ENCODE measurements at regions not wholly inside any gene's neighbourhood (a gene's known extent, or its start where the extent isn't known, plus 50 kb on each side); places are given as distances from the start of the nearest gene placed in this dataset.

DNA sequence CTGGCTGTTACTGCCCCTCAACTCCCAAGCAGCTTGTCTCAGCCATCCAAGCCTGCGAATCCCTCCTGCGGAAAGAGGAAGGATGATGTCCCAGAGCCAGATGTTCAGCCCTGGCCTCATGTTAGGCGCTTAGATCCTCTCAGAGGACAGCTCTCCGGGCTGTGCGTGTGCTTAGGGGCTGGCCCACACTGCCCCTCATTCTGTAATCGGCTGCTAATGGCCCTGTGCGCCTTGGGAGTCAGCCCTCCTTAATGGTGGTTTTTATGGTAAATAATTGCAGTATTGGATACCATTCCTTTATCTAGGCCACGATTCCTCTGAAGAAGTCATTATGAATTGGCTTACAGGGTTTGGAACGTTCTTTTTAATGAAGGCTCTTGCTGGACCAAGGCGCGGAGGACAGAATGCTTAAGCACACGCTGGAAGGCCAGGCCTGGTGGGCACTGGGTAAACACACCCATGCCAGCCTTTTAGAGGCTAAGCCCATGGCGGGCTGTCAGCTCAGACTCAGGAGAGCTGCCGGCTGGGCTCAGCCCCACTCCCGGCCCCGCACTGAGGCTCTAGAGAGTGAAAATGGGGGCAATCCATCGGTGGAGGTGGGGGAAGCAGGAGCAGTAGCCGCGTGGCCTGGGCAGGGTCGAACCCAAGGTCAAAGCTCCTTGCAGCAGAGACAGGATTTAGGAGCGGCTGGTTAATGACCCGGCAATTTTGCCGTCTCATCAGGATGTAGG, 1157.5 kb downstream of the BRD1 start:
- H3K4me1 ChIP-seq (ENCODE audit: control insufficient read depth in 2 of 2, insufficient read depth in 2 of 2, low read length in 2 of 2), result no peaks in the 10 kb centered on the region
- H3K9ac ChIP-seq (ENCODE audit: low read depth in 1 of 2, low read length in 2 of 2), result no peak overlapping the region
- H3K27ac ChIP-seq (ENCODE audit: low read depth in 2 of 2, low read length in 2 of 2), result no peak overlapping the region
- H3K4me3 ChIP-seq (ENCODE audit: low read length in 2 of 2), result no peak overlapping the region
- H3K9me3 ChIP-seq (ENCODE audit: control insufficient read depth in 2 of 2, low read length in 2 of 2), result no peaks in the 10 kb centered on the region
- no peaks in the 10 kb centered on the region for H3K27me3 ChIP-seq (ENCODE audit: control insufficient read depth in 2 of 2, insufficient read depth in 2 of 2, low read length in 2 of 2)
- H3K36me3 ChIP-seq (ENCODE audit: control insufficient read depth in 2 of 2, insufficient read depth in 2 of 2, low read length in 2 of 2), result no peaks in the 10 kb centered on the region

DNA sequence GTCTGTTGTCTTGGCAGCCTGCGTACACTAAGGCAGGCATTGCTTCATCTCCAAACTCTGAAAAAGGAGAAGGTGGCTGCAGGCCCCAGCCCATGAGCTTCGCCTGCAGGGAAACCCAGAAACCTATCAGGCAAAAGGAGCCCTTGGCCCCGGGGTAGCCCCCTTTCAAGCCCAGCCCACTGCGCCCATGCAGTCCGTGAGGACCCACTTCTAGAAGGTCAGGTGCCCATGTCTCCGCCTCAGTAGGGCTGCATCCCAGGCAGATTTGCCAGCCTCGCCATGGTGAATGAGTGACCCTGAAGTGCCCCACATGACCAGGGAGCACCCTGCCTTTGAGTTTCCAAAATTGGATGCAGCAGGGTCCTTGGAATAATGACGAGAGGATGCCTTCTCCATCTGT, 1158.4 kb downstream of the BRD1 start:
- H3K4me3 ChIP-seq (ENCODE audit: low read length in 2 of 2), result no peak overlapping the region
- no peak overlapping the region for H3K9ac ChIP-seq (ENCODE audit: low read depth in 1 of 2, low read length in 2 of 2)
- H3K4me1 ChIP-seq (ENCODE audit: control insufficient read depth in 2 of 2, insufficient read depth in 2 of 2, low read length in 2 of 2), result no peaks in the 10 kb centered on the region
- no peaks in the 10 kb centered on the region for H3K9me3 ChIP-seq (ENCODE audit: control insufficient read depth in 2 of 2, low read length in 2 of 2)
- H3K27ac ChIP-seq (ENCODE audit: low read depth in 2 of 2, low read length in 2 of 2), result no peak overlapping the region
- H3K27me3 ChIP-seq (ENCODE audit: control insufficient read depth in 2 of 2, insufficient read depth in 2 of 2, low read length in 2 of 2), result no peaks in the 10 kb centered on the region
- no peaks in the 10 kb centered on the region for H3K36me3 ChIP-seq (ENCODE audit: control insufficient read depth in 2 of 2, insufficient read depth in 2 of 2, low read length in 2 of 2)

DNA sequence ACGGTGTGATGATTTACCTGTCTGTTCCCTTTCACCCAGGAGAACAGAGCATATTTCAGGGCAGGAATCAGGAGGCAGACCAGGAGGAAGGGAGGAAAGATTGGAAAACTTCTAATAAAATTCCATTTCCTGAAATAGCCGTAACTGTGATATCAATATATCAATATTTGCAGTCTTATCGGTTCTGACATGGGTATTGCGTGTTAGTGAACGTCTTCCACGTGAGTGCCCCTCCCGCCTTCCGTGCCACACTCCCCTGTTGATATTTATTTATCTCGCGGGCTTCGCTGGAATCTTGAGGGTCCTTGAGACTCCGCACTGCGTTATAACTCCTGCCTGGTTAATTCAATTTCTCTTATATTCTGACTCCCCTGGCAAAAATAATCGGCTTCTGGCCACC, 1160.4 kb downstream of the BRD1 start:
- Histone ChIP-seq H3K4me3 (ENCODE audit: low read length in 2 of 2) (no peak overlapping the region), H3K27me3 (ENCODE audit: control insufficient read depth in 2 of 2, insufficient read depth in 2 of 2, low read length in 2 of 2) (no peaks in the 10 kb centered on the region), H3K9ac (ENCODE audit: low read depth in 1 of 2, low read length in 2 of 2) (no peak overlapping the region), H3K36me3 (ENCODE audit: control insufficient read depth in 2 of 2, insufficient read depth in 2 of 2, low read length in 2 of 2) (no peaks in the 10 kb centered on the region), H3K27ac (ENCODE audit: low read depth in 2 of 2, low read length in 2 of 2) (no peak overlapping the region), H3K9me3 (ENCODE audit: control insufficient read depth in 2 of 2, low read length in 2 of 2) (no peaks in the 10 kb centered on the region), H3K4me1 (ENCODE audit: control insufficient read depth in 2 of 2, insufficient read depth in 2 of 2, low read length in 2 of 2) (no peaks in the 10 kb centered on the region)

DNA sequence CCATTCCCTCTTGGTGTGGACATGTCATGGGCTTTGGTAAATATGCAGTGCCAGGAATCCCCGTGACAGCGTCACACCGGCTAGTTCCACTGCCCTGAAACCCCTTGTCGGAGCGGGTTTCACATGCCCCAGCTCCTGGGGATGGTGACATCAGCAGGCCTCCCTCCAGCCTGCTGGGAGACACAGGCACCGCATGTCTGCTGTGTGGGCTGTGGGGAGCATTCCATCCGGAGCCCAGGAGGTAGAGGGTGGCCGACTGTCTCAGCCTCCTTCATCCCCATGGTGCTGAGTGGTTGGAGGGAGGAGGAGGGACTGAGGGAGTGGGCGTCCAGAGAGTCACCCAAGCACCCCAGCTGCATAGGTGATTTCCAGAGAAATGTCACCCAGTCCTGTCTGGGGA, 1161.1 kb downstream of the BRD1 start:
- H3K4me1 ChIP-seq (ENCODE audit: control insufficient read depth in 2 of 2, insufficient read depth in 2 of 2, low read length in 2 of 2), result no peaks in the 10 kb centered on the region
- H3K4me3 ChIP-seq (ENCODE audit: low read length in 2 of 2), result no peak overlapping the region
- no peaks in the 10 kb centered on the region for H3K9me3 ChIP-seq (ENCODE audit: control insufficient read depth in 2 of 2, low read length in 2 of 2)
- no peaks in the 10 kb centered on the region for H3K27me3 ChIP-seq (ENCODE audit: control insufficient read depth in 2 of 2, insufficient read depth in 2 of 2, low read length in 2 of 2)
- H3K9ac ChIP-seq (ENCODE audit: low read depth in 1 of 2, low read length in 2 of 2), result no peak overlapping the region
- no peaks in the 10 kb centered on the region for H3K36me3 ChIP-seq (ENCODE audit: control insufficient read depth in 2 of 2, insufficient read depth in 2 of 2, low read length in 2 of 2)
- no peak overlapping the region for H3K27ac ChIP-seq (ENCODE audit: low read depth in 2 of 2, low read length in 2 of 2)

DNA sequence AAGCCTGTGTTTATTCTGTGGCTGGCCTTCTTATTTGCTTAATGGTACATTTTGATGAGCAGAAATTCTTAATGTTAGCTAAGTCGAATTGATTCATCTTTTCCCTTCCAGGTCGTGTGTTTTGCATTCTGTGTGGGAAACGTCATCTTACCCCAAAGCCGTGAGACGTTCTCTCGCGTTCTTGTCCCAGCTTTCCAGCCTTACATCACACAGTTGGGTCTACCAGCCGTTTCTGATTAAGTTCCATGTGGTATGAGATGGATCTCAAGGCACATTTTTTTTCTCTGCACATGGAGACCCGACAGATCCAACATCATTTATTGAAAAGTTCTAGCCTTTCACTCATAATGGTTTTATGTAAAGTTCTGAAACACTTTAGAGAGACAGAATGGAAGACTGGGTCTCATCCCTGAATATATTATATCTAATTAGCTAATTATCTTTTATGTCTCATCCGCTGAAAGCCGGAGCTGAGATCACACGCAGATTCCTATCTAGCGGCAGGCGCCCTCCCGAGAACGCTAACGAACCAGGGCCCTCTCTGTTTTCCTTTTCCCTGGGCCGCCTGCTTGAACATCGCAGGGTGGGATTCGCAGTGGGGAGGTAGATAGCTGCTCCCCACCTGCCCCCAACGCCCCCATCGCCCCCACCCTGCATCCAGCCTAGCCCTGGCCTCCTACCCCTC, 1162.2 kb downstream of the BRD1 start:
- Histone ChIP-seq H3K36me3 (ENCODE audit: control insufficient read depth in 2 of 2, insufficient read depth in 2 of 2, low read length in 2 of 2) (no peaks in the 10 kb centered on the region), H3K9me3 (ENCODE audit: control insufficient read depth in 2 of 2, low read length in 2 of 2) (no peaks in the 10 kb centered on the region), H3K9ac (ENCODE audit: low read depth in 1 of 2, low read length in 2 of 2) (no peak overlapping the region), H3K4me3 (ENCODE audit: low read length in 2 of 2) (no peak overlapping the region), H3K4me1 (ENCODE audit: control insufficient read depth in 2 of 2, insufficient read depth in 2 of 2, low read length in 2 of 2) (no peaks in the 10 kb centered on the region), H3K27ac (ENCODE audit: low read depth in 2 of 2, low read length in 2 of 2) (no peak overlapping the region), H3K27me3 (ENCODE audit: control insufficient read depth in 2 of 2, insufficient read depth in 2 of 2, low read length in 2 of 2) (no peaks in the 10 kb centered on the region)

DNA sequence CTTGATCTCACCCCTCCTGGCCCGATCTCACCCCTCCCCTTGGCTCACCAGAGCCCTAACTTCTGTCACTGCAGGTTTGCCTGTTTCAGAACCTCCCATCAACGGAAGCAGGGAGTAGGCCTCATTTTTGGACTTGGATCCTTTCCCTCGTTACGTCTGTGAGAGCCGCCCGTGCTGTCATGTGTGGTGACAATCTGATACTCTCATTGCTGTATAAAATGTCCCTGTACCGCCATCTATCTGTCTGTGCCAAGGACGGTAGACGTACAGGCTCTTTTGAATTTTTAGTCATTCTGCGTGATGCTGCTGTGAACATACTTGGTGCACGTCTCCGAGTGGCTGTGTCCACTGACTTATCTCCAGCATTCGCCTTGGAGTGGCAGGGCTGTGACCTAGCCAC, 1163.1 kb downstream of the BRD1 start:
- no peaks in the 10 kb centered on the region for H3K4me1 ChIP-seq (ENCODE audit: control insufficient read depth in 2 of 2, insufficient read depth in 2 of 2, low read length in 2 of 2)
- H3K4me3 ChIP-seq (ENCODE audit: low read length in 2 of 2), result no peak overlapping the region
- H3K9me3 ChIP-seq (ENCODE audit: control insufficient read depth in 2 of 2, low read length in 2 of 2), result no peaks in the 10 kb centered on the region
- H3K27me3 ChIP-seq (ENCODE audit: control insufficient read depth in 2 of 2, insufficient read depth in 2 of 2, low read length in 2 of 2), result no peaks in the 10 kb centered on the region
- no peak overlapping the region for H3K27ac ChIP-seq (ENCODE audit: low read depth in 2 of 2, low read length in 2 of 2)
- H3K36me3 ChIP-seq (ENCODE audit: control insufficient read depth in 2 of 2, insufficient read depth in 2 of 2, low read length in 2 of 2), result no peaks in the 10 kb centered on the region
- no peak overlapping the region for H3K9ac ChIP-seq (ENCODE audit: low read depth in 1 of 2, low read length in 2 of 2)

DNA sequence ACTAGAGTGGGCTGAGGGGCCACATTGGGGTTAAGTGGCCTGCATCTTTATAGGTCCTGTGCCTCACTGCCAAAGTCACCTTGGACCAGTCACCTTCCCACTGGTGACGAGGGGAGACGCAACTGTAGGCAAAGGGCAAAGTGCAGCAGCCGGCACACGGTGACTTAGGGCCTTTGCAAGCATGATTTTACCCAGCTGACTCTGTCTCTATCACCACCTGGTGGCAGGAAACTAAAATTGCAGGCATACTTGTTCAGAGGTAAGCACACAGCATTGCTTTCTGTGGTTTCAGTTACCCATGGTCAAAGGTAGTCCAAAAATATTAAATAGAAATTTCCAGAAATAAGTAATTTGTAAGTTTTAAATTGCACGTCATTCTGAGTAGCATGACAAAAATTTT, 1164.4 kb downstream of the BRD1 start:
- Histone ChIP-seq H3K27ac (ENCODE audit: low read depth in 2 of 2, low read length in 2 of 2) (no peak overlapping the region), H3K27me3 (ENCODE audit: control insufficient read depth in 2 of 2, insufficient read depth in 2 of 2, low read length in 2 of 2) (no peaks in the 10 kb centered on the region), H3K9me3 (ENCODE audit: control insufficient read depth in 2 of 2, low read length in 2 of 2) (no peaks in the 10 kb centered on the region), H3K36me3 (ENCODE audit: control insufficient read depth in 2 of 2, insufficient read depth in 2 of 2, low read length in 2 of 2) (no peaks in the 10 kb centered on the region), H3K4me3 (ENCODE audit: low read length in 2 of 2) (no peak overlapping the region), H3K9ac (ENCODE audit: low read depth in 1 of 2, low read length in 2 of 2) (no peak overlapping the region), H3K4me1 (ENCODE audit: control insufficient read depth in 2 of 2, insufficient read depth in 2 of 2, low read length in 2 of 2) (no peaks in the 10 kb centered on the region)

DNA sequence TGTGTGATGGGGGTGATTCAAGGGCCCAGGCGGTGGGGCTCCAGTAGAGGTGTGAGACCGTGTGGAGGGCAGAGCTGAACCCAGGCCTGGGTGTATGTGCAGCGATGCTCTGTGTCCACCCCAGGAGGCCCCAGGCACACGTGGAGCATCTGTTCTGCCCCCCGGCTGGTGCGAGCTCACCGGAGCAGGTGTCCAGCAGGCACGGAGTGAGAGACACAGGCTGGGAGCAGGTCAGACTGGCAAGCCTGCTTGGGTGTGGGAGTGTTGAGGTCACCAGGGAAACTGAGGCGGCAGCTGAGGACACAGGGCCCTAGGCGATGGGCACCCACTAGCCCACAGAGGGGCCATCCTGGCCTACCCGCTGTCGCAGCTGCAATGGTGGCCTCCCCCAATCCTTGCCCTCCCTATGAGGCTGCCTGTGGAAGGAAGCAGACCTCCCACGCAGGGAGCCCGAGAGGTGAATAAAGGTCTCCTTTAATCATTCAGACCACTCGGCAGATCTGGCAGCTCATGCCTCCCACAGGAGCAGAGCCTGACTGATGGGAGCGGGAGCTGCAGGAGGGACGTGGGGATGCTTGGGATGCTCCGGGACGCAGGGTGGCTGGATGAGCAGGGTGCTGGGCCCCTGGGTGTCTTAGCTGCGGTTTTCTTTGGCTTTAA, 1165.1 kb downstream of the BRD1 start:
- Histone ChIP-seq H3K4me1 (ENCODE audit: control insufficient read depth in 2 of 2, insufficient read depth in 2 of 2, low read length in 2 of 2) (no peaks in the 10 kb centered on the region), H3K27me3 (ENCODE audit: control insufficient read depth in 2 of 2, insufficient read depth in 2 of 2, low read length in 2 of 2) (no peaks in the 10 kb centered on the region), H3K9ac (ENCODE audit: low read depth in 1 of 2, low read length in 2 of 2) (no peak overlapping the region), H3K36me3 (ENCODE audit: control insufficient read depth in 2 of 2, insufficient read depth in 2 of 2, low read length in 2 of 2) (no peaks in the 10 kb centered on the region), H3K4me3 (ENCODE audit: low read length in 2 of 2) (no peak overlapping the region), H3K9me3 (ENCODE audit: control insufficient read depth in 2 of 2, low read length in 2 of 2) (no peaks in the 10 kb centered on the region), H3K27ac (ENCODE audit: low read depth in 2 of 2, low read length in 2 of 2) (no peak overlapping the region)

DNA sequence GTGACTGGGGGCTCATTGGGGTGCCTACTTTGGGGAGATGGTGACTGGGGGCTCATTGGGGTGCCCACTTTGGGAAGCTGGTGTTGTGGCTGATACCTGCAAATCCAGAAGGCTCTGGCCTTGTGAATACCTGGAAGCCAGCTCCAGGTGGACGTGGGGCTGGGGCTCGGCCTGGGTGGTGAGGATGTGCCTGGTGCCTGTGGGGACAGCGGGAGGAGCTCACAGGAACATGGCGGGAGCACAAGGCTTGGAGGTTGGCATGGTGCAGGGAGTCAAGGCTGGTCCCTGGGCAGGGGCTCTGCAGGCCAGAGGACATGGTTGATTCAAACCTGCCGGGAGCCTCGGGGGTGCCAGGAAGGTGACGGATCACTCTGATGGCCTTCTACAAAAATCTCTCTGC, 1165.7 kb downstream of the BRD1 start:
- Histone ChIP-seq H3K9me3 (ENCODE audit: control insufficient read depth in 2 of 2, low read length in 2 of 2) (no peaks in the 10 kb centered on the region), H3K4me1 (ENCODE audit: control insufficient read depth in 2 of 2, insufficient read depth in 2 of 2, low read length in 2 of 2) (no peaks in the 10 kb centered on the region), H3K9ac (ENCODE audit: low read depth in 1 of 2, low read length in 2 of 2) (no peak overlapping the region), H3K27ac (ENCODE audit: low read depth in 2 of 2, low read length in 2 of 2) (no peak overlapping the region), H3K4me3 (ENCODE audit: low read length in 2 of 2) (no peak overlapping the region), H3K27me3 (ENCODE audit: control insufficient read depth in 2 of 2, insufficient read depth in 2 of 2, low read length in 2 of 2) (no peaks in the 10 kb centered on the region), H3K36me3 (ENCODE audit: control insufficient read depth in 2 of 2, insufficient read depth in 2 of 2, low read length in 2 of 2) (no peaks in the 10 kb centered on the region)
